NCI-H1092 (cell line): ENCODE measurements at regions not wholly inside any gene's neighbourhood (a gene's known extent, or its start where the extent isn't known, plus 50 kb on each side); places are given as distances from the start of the nearest gene placed in this dataset.
"Not testable (repeated sequence)": the region's sequence is repeated elsewhere in the genome, so short reads cannot be mapped to it uniquely, and the experiment has no call there.

Experiments used
- DNase-seq: peaks from one replicate; lab custom pipeline; 2025; lab: John Stamatoyannopoulos, UW

- peak; percentile 77 for DNase-seq
Observed at GRCh38 chr15:69554279-69554961, 101.8 kb downstream of the RPLP1 start.

GRCh38 chr15:69555080-69555479, 102.5 kb downstream of the RPLP1 start:
- peak; percentile 18 for DNase-seq

- no peak for DNase-seq
Observed at GRCh38 chr15:69556344-69556743, 103.7 kb downstream of the RPLP1 start.

GRCh38 chr15:69557020-69557706, 104.5 kb downstream of the RPLP1 start:
- no peak for DNase-seq

GRCh38 chr15:69557707-69558409, 105.2 kb downstream of the RPLP1 start:
- no peak for DNase-seq

- DNase-seq: no peak
Observed at GRCh38 chr15:69559440-69560190, 107.0 kb downstream of the RPLP1 start.

GRCh38 chr15:69561071-69561784, 108.6 kb downstream of the RPLP1 start:
- DNase-seq: peak; percentile 97

GRCh38 chr15:69562116-69562515, 109.5 kb downstream of the RPLP1 start:
- no peak for DNase-seq

GRCh38 chr15:69562564-69562963, 109.9 kb downstream of the RPLP1 start:
- no peak for DNase-seq

- DNase-seq: no peak
Observed at GRCh38 chr15:69565066-69565655, 112.5 kb downstream of the RPLP1 start.

GRCh38 chr15:69567238-69567760, 114.7 kb downstream of the RPLP1 start:
- DNase-seq: not testable (repeated sequence)

GRCh38 chr15:69568173-69569009, 115.8 kb downstream of the RPLP1 start:
- DNase-seq: no peak

GRCh38 chr15:69570454-69570853, 117.8 kb downstream of the RPLP1 start:
- DNase-seq: no peak

- DNase-seq: no peak
Observed at GRCh38 chr15:69570997-69571396, 118.4 kb downstream of the RPLP1 start.

GRCh38 chr15:69573278-69573677, 120.7 kb downstream of the RPLP1 start:
- not testable (repeated sequence) for DNase-seq

GRCh38 chr15:69573815-69574475, 121.3 kb downstream of the RPLP1 start:
- DNase-seq: no peak

GRCh38 chr15:69574506-69574905, 121.9 kb downstream of the RPLP1 start:
- no peak for DNase-seq

- DNase-seq: no peak
Observed at GRCh38 chr15:69575387-69575786, 122.8 kb downstream of the RPLP1 start.

- peak; percentile 18 for DNase-seq
Observed at GRCh38 chr15:69576035-69576526, 123.5 kb downstream of the RPLP1 start.
